Gastroesophageal sphincter (tissue), 3 donors: ENCODE measurements at regions not wholly inside any gene's neighbourhood (a gene's known extent, or its start where the extent isn't known, plus 50 kb on each side); places are given as distances from the start of the nearest gene placed in this dataset.
"Not testable (repeated sequence)": the region's sequence is repeated elsewhere in the genome, so short reads cannot be mapped to it uniquely, and the experiment has no call there.

ENCODE experiments used
- CTCF ChIP-seq, 4 experiments: fragments of 200-600 bp in 2 of 4; fragments of 450-650 bp in 2 of 4; sonication (generic) in 1 of 4; IDR thresholded peaks; one replicate each; pipeline ENCODE4 v1.5.1; 2017 to 2019; ENCODE audit warnings: antibody characterized with exemption in 4 of 4, mild to moderate bottlenecking in 2 of 4, moderate library complexity in 2 of 4
- POLR2A ChIP-seq, 2 donors: fragments of 450-650 bp; IDR thresholded peaks; one replicate each; pipeline ENCODE4 v1.6.1; 2017; ENCODE audit warnings: antibody characterized with exemption in 2 of 2, mild to moderate bottlenecking in 2 of 2, moderate library complexity in 1 of 2
- POLR2AphosphoS5 ChIP-seq: sonication (generic); formaldehyde crosslinking; IDR thresholded peaks from one replicate; pipeline ENCODE4 v1.6.1; 2017; ENCODE audit warnings: antibody characterized with exemption

- not testable (repeated sequence) for TF ChIP-seq CTCF (IDR thresholded peaks at IDR 0.05); POLR2AphosphoS5; POLR2A (IDR thresholded peaks at IDR 0.05)
Observed at GRCh38 chr2:234876621-234877020, 75.2 kb upstream of the SH3BP4 start.
